GM19043 (cell line): ENCODE measurements at regions not wholly inside any gene's neighbourhood (a gene's known extent, or its start where the extent isn't known, plus 50 kb on each side); places are given as distances from the start of the nearest gene placed in this dataset.

Experiments used
- ATAC-seq: cut with Tn5 transposase; IDR thresholded peaks from one replicate; pipeline ENCODE4 v1.9.1; 2021; ENCODE audit warnings: low read depth; ENCODE audit not compliant: unreplicated experiment

DNA sequence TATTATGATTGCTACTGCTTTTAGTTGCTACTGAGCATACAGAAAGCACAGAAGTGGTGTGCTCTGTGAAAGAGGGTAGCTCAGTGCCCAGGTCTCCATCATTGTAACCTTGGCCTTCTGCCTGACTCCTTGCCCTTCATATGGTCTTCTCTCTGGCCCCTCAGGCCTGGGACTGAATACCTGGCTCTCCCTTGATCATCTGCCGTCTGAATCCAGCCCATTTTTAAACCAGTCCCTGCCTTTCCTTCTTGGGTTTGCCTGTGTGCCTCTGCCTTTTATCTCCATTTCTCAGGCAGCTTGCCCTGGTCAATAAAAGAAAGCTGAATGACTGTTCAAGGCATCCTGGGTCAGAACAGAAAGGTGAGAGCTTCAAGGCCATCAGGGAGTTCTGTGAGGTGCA is 109.1 kb upstream of the ZNF438 start:
- no peak for ATAC-seq

DNA sequence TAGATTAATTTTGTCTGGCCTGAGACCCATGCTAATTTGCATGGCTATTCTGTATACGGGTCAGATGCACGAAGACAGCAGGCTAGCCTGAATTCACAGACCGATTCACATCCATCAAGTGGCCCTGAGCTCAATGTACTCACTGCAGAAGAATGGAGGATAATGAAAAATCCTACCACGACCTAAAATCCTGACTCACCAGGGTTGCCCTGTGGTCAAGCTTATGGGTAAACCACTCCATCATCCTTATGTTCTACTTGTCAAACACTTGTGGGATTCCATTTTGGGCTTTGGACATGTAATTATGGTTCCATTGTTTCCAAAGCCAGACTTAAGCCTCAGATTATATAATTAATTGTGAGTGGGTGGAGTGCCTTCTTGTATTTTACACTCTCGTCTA is 110.4 kb upstream of the ZNF438 start:
- no peak for ATAC-seq

- no peak for ATAC-seq
Observed at GRCh38 chr10:31143331-31143935, 111.8 kb upstream of the ZNF438 start.

DNA sequence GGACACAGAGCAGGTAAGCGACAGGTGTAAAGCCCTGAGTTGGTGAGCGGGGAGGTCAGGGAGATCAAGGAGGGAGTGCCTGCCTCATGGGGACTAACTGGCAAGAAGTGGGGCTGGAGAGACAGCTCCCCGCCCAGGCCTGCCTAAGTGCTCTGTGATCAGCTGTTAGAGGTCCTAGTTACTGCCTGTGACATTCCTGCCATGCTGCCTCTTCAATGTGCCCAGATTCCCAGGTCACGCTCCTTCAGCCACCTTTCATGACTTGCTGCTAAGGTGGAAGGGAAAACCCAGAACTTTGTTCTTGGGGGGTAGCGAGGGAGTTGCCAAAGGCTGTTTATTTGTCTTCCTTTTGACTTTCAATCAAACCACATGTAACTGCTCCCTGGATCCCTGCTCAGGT is 114.3 kb upstream of the ZNF438 start:
- no peak for ATAC-seq

DNA sequence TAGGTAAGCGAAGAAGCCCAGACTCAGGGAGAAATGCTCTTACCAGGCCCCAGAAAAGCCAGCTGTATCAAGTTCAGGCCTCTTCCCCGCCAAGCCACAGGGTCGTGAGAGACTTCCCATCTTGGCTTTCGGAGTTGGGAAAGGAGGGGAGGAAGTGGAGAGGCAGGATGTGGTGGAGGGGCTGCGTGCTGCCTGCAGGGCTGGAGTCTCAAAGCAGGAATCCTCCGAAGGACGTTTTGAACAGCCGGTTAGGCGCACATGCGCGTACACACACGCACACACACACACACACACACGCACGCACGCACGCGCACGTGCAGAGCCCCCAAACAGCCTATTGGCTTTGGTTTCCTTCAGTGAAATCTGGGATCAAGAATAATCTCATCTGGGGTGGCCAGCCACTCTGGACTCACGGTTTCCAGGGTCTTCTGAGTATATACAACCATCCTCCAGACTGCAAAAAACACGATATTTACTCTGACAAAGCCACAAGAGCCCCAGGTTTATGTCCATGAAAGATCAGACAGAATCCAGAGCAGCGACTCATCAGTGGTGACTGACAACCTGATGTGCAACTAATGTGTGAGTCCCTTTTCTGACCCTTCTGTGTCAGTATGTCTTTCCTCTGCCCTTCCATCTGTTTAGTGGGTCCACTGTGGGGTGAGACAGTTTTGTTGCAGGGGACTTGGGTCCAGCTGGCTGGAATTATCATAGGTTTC is 115.0 kb upstream of the ZNF438 start:
- no peak for ATAC-seq

GRCh38 chr10:31147210-31147608 is 115.5 kb upstream of the ZNF438 start:
- no peak for ATAC-seq

DNA sequence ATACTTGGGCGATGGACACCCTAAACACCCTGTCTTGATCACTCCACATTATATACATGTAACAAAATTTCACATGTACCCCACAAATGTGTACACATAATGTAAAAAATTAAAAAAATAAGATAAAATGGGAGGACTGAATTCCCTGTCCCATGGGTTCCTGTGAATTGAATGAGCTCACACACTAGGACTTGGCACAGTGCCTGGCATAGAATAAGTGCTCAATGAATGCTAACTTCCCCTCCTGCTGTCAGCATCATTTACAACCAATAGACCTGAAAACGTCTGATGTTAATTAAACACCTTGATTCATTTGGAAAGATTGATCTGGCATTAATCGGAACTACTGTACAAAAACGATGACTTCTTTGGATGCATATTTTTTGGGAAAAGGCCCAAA is 117.3 kb upstream of the ZNF438 start:
- ATAC-seq, result no peak

- ATAC-seq, result no peak
Observed at GRCh38 chr10:31149835-31150512, 118.3 kb upstream of the ZNF438 start.

DNA sequence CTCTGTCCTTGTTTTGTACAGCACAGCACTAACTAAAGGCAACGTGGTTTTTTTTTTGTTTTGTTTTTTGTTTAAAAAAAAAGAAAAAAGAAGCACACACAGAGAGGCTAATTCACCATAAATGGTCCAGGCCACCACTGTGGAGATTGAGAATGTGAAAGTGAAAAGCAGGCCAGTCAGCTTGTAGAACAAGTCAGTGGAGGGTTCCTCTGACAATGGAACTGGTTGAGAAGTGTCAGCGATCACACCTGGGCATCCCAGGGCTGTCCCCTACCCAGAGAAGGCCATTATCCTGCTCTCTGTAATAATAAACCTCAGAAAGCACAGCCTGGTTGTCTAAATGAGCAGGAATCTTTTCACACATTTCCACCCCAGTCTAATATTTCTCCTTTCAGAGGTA is 119.6 kb upstream of the ZNF438 start:
- no peak for ATAC-seq

DNA sequence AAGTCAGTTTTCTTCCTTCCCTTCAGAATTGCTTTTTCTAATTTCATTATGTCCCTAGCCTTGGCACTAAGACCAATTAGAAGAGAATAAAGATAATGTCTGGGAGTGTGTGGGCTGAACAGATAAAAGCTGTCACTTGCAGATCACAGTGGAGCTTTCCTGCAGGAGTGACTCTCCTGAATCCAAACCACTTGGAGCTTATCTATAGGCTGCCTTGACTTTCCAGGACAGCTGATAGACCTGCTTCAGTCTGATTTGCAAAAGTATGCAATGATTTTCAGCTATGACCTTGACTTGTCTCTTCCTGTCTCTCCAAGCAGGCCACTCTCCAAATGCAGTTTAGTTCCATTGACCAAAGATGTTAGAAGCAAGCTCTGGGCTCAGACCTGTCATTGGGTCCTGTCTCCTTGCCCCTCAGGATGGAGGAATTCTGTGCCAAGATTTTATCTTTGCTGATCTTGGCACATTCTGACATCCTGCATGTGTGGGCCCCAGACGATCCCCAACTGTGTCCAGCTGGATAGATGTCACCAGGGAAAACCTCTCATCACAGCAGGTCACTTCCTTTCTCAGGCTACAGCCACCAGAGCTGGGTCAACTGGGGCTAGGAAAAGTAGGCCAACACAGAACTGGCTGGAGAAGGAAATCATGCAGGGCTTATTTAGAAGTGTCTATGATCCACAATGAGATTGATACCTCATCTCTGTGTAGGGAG is 120.9 kb upstream of the ZNF438 start:
- ATAC-seq, result no peak

DNA sequence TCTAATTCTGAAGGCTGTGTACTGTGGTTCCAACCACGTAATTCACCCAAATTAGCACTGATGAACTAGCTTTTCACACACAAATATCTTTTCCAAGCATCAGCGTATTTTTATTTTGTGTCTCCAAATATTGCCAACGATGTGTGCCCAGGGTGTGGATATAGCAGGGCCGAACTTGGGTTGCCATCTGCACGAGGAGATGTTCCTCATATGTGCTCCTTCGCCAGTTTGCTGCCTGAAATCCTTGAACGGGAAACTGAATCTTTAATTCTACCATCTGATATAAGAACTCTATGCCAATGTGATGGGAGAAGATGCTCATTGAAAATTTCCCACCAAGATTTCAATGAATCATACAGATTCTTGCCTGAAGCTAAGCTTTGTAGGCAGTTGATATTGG is 121.5 kb upstream of the ZNF438 start:
- no peak for ATAC-seq

DNA sequence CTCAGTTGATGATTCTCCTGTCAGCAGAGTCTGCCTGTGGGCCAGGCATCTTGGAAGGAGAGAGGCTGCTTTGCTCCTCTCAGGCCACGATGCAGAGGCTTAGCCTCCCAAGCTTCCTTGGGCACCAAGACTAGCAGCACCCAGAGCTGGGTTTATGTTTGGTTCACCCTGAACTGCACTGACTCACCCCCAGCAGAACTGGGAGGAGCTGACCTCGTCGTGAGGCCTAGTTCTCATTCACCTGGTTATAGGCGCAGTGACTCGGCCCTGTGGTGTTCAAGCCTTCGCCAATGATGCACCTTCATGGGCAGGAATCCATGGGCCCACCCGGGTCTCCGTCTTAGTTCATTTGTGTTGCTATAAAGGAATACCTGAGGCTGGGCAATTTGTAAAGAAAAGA is 122.0 kb upstream of the ZNF438 start:
- no peak for ATAC-seq

GRCh38 chr10:31154996-31155395 is 123.3 kb upstream of the ZNF438 start:
- ATAC-seq, result no peak

- ATAC-seq, result no peak
Observed at GRCh38 chr10:31157123-31158010, 125.7 kb upstream of the ZNF438 start.

DNA sequence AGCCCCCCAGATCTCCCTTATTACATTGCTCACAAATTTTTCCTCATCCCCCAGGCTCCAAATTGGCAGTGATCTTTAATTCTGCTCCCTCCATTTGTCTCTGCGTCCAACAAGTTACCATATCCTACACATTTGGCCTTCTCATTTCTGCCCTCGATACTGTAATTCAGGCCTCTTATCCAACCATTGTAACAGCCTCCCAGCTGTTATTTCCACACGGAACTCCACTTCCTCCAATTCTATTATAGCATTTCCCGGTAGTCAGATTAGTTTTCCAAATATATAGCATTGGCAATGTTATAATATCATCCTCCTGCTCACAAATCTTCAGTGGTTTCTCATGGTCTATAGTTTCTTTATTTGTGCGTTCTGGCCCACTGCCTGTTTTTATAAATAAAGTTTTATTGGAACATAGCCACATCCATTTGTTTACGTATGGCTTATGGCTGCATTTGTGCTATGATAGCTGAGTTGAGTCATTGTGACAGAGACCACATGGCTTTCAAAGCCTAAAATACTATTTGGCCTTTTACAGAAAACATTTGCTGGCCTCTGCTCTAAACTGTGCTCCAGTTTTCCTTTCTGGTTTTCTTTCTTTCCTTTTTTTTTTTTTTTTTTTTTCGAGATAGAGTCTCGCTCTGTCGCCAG is 126.5 kb upstream of the ZNF438 start:
- no peak for ATAC-seq

GRCh38 chr10:31166606-31167005 is 134.9 kb upstream of the ZNF438 start:
- ATAC-seq, result no peak

GRCh38 chr10:31170636-31171035 is 139.0 kb upstream of the ZNF438 start:
- ATAC-seq, result no peak

GRCh38 chr10:31171402-31172083 is 139.9 kb upstream of the ZNF438 start:
- no peak for ATAC-seq

DNA sequence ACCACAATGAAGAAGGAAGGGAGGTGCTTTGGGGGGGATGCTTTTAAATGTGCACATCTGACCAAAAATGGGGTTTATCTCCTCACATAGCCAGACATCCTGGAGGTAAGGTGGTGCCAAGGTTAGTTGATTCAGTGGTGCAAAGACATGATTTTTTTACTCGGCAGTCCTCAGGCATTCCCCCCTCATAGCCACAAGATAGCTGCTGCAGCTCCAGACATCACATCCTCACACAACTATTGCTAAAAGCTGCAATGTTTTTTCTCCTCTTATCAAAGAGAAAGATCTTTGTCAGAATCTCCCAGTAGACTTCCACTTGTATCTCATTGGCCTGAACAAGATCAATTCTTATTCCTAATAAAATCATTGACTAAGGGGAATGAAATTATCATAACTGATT is 141.3 kb upstream of the ZNF438 start:
- no peak for ATAC-seq
